K562 (cell line): ENCODE measurements at regions not wholly inside any gene's neighbourhood (a gene's known extent, or its start where the extent isn't known, plus 50 kb on each side); places are given as distances from the start of the nearest gene placed in this dataset.

Experiments
- ATAC-seq: fragments of 200-7000 bp; cut with Tn5 transposase; 3 replicates; pipeline ENCODE4 v1.9.1; 2020; ENCODE audit warnings: moderate library complexity
- BruUV-seq: library from RNA; stranded (reverse); fragments of 400-500 nt; replicated peaks from 2 replicates; lab custom pipeline; 2021; lab: Mats Ljungman, UMichigan
- CTCF ChIA-PET: fragments of 300-600 bp; formaldehyde crosslinking; extraction: SDS; loops from one replicate; lab custom pipeline; 2021; ENCODE audit warnings: low intra/inter-chr PET ratio; lab: Yijun Ruan, JAX
- POLR2A ChIA-PET: fragments of 300-600, 350-650 bp; sonication (Branson Sonifier 250); formaldehyde crosslinking; extraction: SDS; loops from one replicate; lab custom pipeline; 2021; ENCODE audit warnings: antibody characterized with exemption, inconsistent platforms; lab: Yijun Ruan, JAX
- DNase-seq, 4 experiments: peaks; one replicate each; pipeline versions ENCODE4 v3.0.0 to v3.0.0-alpha.2; 2011 to 2018; ENCODE audit warnings: low spot score in 3 of 4, mixed read lengths in 3 of 4; ENCODE audit errors: extremely low read depth in 1 of 4
- FAIRE-seq: peaks from 2 replicates; lab custom pipeline; 2011; peaks lifted over from hg19 to GRCh38; lab: Jason Lieb, UNC
- H2AFZ ChIP-seq: 2 replicates; pipeline ENCODE4 v1.6.0; 2011; ENCODE audit warnings: low read depth, low read length, control low read depth, inconsistent platforms
- H3K27ac ChIP-seq: fragments of 200-600 bp; 3 replicates; pipeline ENCODE4 v1.8.0; 2011; ENCODE audit warnings: low read depth, mild to moderate bottlenecking, control low read depth, inconsistent platforms, low read length, moderate library complexity, mixed read lengths; ENCODE audit errors: extremely low read depth
- H3K27me3 ChIP-seq, 2 experiments: fragments of 300-600 bp in 1 of 2; 2 replicates in 1 of 2; 3 replicates in 1 of 2; pipeline versions ENCODE4 v1.6.0 to v1.8.0; 2011; ENCODE audit warnings: inconsistent platforms in 2 of 2, low read length in 2 of 2, mild to moderate bottlenecking in 1 of 2, mixed read lengths in 1 of 2, moderate library complexity in 1 of 2; ENCODE audit not compliant: control insufficient read depth in 2 of 2, insufficient read depth in 2 of 2
- H3K36me3 ChIP-seq: fragments of 300-600 bp; 3 replicates; pipeline ENCODE4 v1.8.0; 2011; ENCODE audit warnings: mild to moderate bottlenecking, low read length, inconsistent platforms; ENCODE audit not compliant: control insufficient read depth, insufficient read depth
- H3K4me1 ChIP-seq, 2 experiments: fragments of 200-600 bp in 1 of 2; replicated peaks in 1 of 2; 2 replicates in 1 of 2; 3 replicates in 1 of 2; pipeline versions ENCODE4 v1.5.1 to v1.8.0; 2011; ENCODE audit warnings: inconsistent platforms in 2 of 2, low read length in 2 of 2, mild to moderate bottlenecking in 1 of 2, mixed read lengths in 1 of 2, moderate library complexity in 1 of 2; ENCODE audit not compliant: control insufficient read depth in 2 of 2, insufficient read depth in 2 of 2
- H3K4me2 ChIP-seq: 2 replicates; pipeline ENCODE4 v1.6.1; 2011; ENCODE audit warnings: low read length, control low read depth, inconsistent platforms, mixed read lengths; ENCODE audit not compliant: insufficient read depth
- H3K4me3 ChIP-seq: fragments of 200-600 bp; sonication (generic), shearing (Covaris generic); 2 replicates; pipeline ENCODE4 v1.5.1; 2016; ENCODE audit warnings: control low read depth, inconsistent platforms
- H3K79me2 ChIP-seq: fragments of 200-600 bp; 3 replicates; pipeline ENCODE4 v1.8.0; 2011; ENCODE audit warnings: low read length, inconsistent platforms; ENCODE audit not compliant: control insufficient read depth, insufficient read depth
- H3K9ac ChIP-seq, 2 experiments: 2 replicates each; pipeline versions ENCODE4 v1.6.0 to v1.6.1; 2011; ENCODE audit warnings: low read depth in 2 of 2, low read length in 2 of 2, control low read depth in 1 of 2, inconsistent platforms in 1 of 2, mild to moderate bottlenecking in 1 of 2, mixed read lengths in 1 of 2; ENCODE audit not compliant: insufficient read depth in 1 of 2
- H3K9me1 ChIP-seq: one replicate; pipeline ENCODE4 v1.6.0; 2011; ENCODE audit warnings: inconsistent platforms, mild to moderate bottlenecking, low read length, moderate library complexity; ENCODE audit not compliant: control insufficient read depth, insufficient read depth
- H3K9me3 ChIP-seq: replicated peaks from 2 replicates; pipeline ENCODE4 v1.5.1; 2011; ENCODE audit warnings: low read depth, low read length, inconsistent platforms; ENCODE audit not compliant: control insufficient read depth, insufficient read depth
- H4K20me1 ChIP-seq: replicated peaks from 2 replicates; pipeline ENCODE4 v1.6.1; 2011; ENCODE audit warnings: low read length, inconsistent platforms, mixed read lengths; ENCODE audit not compliant: control insufficient read depth, insufficient read depth
- CTCF ChIP-seq, 3 experiments: IDR thresholded peaks in 2 of 3; conservative IDR thresholded peaks in 1 of 3; 2 replicates each; pipeline ENCODE4 v1.5.1; 2011 to 2012; ENCODE audit warnings: low read length in 3 of 3, mild to moderate bottlenecking in 3 of 3, control low read depth in 2 of 3, improper control_type of control experiment in 1 of 3, inconsistent platforms in 1 of 3, low read depth in 1 of 3, mixed read lengths in 1 of 3, moderate library complexity in 1 of 3; ENCODE audit not compliant: insufficient read depth in 2 of 3
- HNRNPL ChIP-seq: fragments of 200-400 bp; formaldehyde crosslinking; IDR thresholded peaks from 2 replicates; pipeline ENCODE4 v1.6.1; 2017; ENCODE audit warnings: low read depth, mild to moderate bottlenecking, low read length
- RAD21 ChIP-seq, 2 experiments: fragments of 250-450 bp in 1 of 2; fragments of 450-650 bp in 1 of 2; sonication (Bioruptor Pico) in 1 of 2; formaldehyde crosslinking in 1 of 2; IDR thresholded peaks in 1 of 2; conservative IDR thresholded peaks in 1 of 2; 2 replicates each; pipeline versions ENCODE4 v1.4.0 to v1.8.0; 2020 to 2022; ENCODE audit warnings: mild to moderate bottlenecking in 2 of 2, moderate library complexity in 1 of 2
- WGBS: fragments of 100-300 bp; shearing (Covaris generic); methylation state at CpG from one replicate; pipeline ENCODE4 v1.1.6; 2016; ENCODE audit warnings: low coverage, mixed read lengths; ENCODE audit not compliant: insufficient coverage; ENCODE audit errors: missing lambda C conversion rate; 5-methylcytosine and 5-hydroxymethylcytosine counted together
- in situ Hi-C: fragments of 300-500 bp; cut with MboI; formaldehyde crosslinking; loops from 4 replicates; pipeline ENCODE4 v1.15.0; 2018; ENCODE audit warnings: inconsistent platforms, mixed read lengths
- intact Hi-C: fragments of 100-400 bp; cut with micrococcal nuclease; formaldehyde crosslinking; loops from 2 replicates; pipeline ENCODE4 v1.14.2; 2022

- Histone ChIP-seq H3K79me2 (no peaks in the 10 kb centered on the region), H4K20me1 (no peaks in the 10 kb centered on the region), H3K9me1 (no peaks in the 10 kb centered on the region), H3K4me1 (no peaks in the 10 kb centered on the region; a peak in 1 of 5 replicates), H3K9ac (no peak overlapping the region), H3K27me3 (no peaks in the 10 kb centered on the region; a peak in 1 of 5 replicates), H3K27ac (no peak overlapping the region), H3K36me3 (no peaks in the 10 kb centered on the region), H3K9me3 (no peaks in the 10 kb centered on the region), H2AFZ (0 out of 2 replicates have a peak overlapping the region, but pooled peaks have one; percentile 16)
- ATAC-seq (peak; percentile 68; the same call in 2 of the 3 replicates), DNase-seq (peak; percentile 2 to 15 (median 4))
- 2% methylated on average over 7 of the region's 14 CpGs for WGBS
- BruUV-seq = no TSS peak
- in situ Hi-C loops = no loop called here
- CTCF ChIA-PET = no interaction called here
- intact Hi-C loops = no loop called here
- POLR2A ChIA-PET = no interaction called here
- TF ChIP-seq HNRNPL = no peak
- TF ChIP-seq CTCF (IDR thresholded peaks at IDR 0.05 in 2 of 3, conservative IDR thresholded peaks at IDR 0.05 in 1 of 3; ENCODE audit: insufficient read depth in 2 of 3, low read depth in 1 of 3, low read length in 3 of 3) = peak; percentile 15 to 42 (median 36); a peak in 2 of 6 replicates
- peak in 1 of 2 experiments; percentile 34; a peak in 2 of 4 replicates for TF ChIP-seq RAD21 (CRISPR knock-in tag; conservative IDR thresholded peaks at IDR 0.05 in 1 of 2, IDR thresholded peaks at IDR 0.05 in 1 of 2)
- TF ChIP-seq, all 486 proteins: peak for 2
- Histone ChIP-seq H3K4me3 (no peak overlapping the region), H3K4me2 (peak overlapping the region; percentile 41; the same call in 1 of the 2 replicates)
- no peak for FAIRE-seq
These were observed 236.4 kb downstream of the CAAP1 start for GRCh38 chr9:26656003-26656870.
